Activated CD8-positive, alpha-beta memory T cell treated with anti-CD3 and anti-CD28 coated beads, Interleukin-2, amount 10 ng/mL, durations not matched to agents 7 days and 5 days (primary cell): ENCODE measurements at regions not wholly inside any gene's neighbourhood (a gene's known extent, or its start where the extent isn't known, plus 50 kb on each side); places are given as distances from the start of the nearest gene placed in this dataset.
"Not testable (repeated sequence)": the region's sequence is repeated elsewhere in the genome, so short reads cannot be mapped to it uniquely, and the experiment has no call there.

Experiments used
- ATAC-seq: fragments of 150-1000 bp; cut with Tn5 transposase; one replicate; pipeline ENCODE4 v1.10.0; 2021; ENCODE audit warnings: moderate library complexity
- CTCF ChIA-PET: fragments of 350-600 bp; sonication (Branson Sonifier 250); formaldehyde crosslinking; loops from one replicate; lab custom pipeline; 2021; ENCODE audit warnings: antibody characterized with exemption; lab: Charles Lee
- DNase-seq: peaks from one replicate; pipeline ENCODE4 v3.0.0-alpha.2; 2020
- H3K27ac Mint-ChIP-seq: one replicate; pipeline ENCODE4 v1.8.0; 2021; ENCODE audit warnings: mild to moderate bottlenecking, mixed read lengths
- H3K27me3 Mint-ChIP-seq: one replicate; pipeline ENCODE4 v1.8.0; 2021; ENCODE audit warnings: mixed read lengths
- H3K36me3 Mint-ChIP-seq: one replicate; pipeline ENCODE4 v1.8.0; 2021; ENCODE audit warnings: mild to moderate bottlenecking, mixed read lengths
- H3K4me1 Mint-ChIP-seq: one replicate; pipeline ENCODE4 v1.8.0; 2021; ENCODE audit warnings: mixed read lengths
- H3K4me3 Mint-ChIP-seq: one replicate; pipeline ENCODE4 v1.8.0; 2021; ENCODE audit warnings: mild to moderate bottlenecking, moderate library complexity, mixed read lengths
- H3K9me3 Mint-ChIP-seq: one replicate; pipeline ENCODE4 v1.8.0; 2022; ENCODE audit warnings: low read depth, mixed read lengths

DNA sequence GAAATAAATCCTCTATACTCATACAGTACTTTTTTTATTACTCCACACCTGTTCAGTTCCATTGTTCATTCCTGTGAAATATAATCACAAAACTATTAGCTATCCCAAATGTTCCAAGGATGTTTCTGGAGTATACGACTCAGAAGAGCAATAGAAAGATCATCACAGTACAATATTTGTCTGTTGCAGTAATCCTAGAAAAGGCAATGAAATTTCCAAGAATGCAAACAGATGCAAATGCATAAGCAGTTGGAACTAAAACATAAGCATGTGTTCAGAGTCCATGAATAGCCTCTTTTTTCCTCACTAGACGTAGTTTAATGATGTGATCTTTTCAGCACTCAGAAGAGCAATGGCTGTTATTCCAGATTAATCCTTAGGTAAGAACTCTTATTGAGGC, 55.2 kb downstream of the RTL3 start:
- no peaks in the 10 kb centered on the region for H3K4me1 Mint-ChIP-seq
- CTCF ChIA-PET: no interaction called here
- ATAC-seq: no peak
- peaks cover 6% of the 10 kb centered on the region for H3K36me3 Mint-ChIP-seq
- no peak for DNase-seq
- H3K9me3 Mint-ChIP-seq: peaks cover 4% of the 10 kb centered on the region
- no peak overlapping the region for H3K4me3 Mint-ChIP-seq
- H3K27me3 Mint-ChIP-seq: no peaks in the 10 kb centered on the region
- H3K27ac Mint-ChIP-seq: no peak overlapping the region

DNA sequence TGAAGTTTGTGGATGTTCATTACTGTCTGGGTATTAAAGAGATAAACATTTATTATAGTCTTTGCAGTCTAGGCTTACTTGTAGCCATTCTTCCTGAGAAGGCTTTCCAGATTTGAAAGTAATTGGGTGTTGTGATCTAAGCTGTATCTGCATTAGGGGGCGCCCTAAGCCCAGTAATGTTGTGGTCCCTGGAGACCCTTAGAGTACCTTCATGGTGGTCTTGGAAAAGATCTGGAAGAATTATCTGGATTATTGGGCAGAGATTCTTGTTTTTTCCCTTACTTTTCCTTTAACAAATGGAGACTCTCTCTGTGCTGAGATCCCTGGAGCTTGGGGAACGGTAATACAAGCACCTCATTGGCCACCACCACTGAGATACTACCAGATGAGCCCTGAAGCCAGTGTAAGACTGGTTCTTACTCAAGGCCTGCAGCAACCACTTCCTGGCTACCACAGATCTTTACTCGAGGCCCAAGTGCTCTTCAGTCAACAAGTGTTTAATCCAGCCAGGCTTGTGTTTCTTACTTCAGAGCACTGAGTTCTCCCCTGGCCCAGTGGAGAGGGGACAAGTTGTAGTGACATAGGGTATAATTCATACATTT, 63.1 kb downstream of the RTL3 start:
- DNase-seq (no peak), ATAC-seq (peak; percentile 55)
- peaks cover 9% of the 10 kb centered on the region for H3K36me3 Mint-ChIP-seq
- peaks cover 8% of the 10 kb centered on the region for H3K9me3 Mint-ChIP-seq
- no peak overlapping the region for H3K4me3 Mint-ChIP-seq
- H3K27me3 Mint-ChIP-seq: no peaks in the 10 kb centered on the region
- CTCF ChIA-PET: interaction anchor here (1.1 kb wide), 1 partner anchor 127 kb away, joined by 3 read pairs; no protein-coding TSS in a partner anchor
- peaks cover 7% of the 10 kb centered on the region for H3K4me1 Mint-ChIP-seq
- peak overlapping the region; percentile 46 for H3K27ac Mint-ChIP-seq

DNA sequence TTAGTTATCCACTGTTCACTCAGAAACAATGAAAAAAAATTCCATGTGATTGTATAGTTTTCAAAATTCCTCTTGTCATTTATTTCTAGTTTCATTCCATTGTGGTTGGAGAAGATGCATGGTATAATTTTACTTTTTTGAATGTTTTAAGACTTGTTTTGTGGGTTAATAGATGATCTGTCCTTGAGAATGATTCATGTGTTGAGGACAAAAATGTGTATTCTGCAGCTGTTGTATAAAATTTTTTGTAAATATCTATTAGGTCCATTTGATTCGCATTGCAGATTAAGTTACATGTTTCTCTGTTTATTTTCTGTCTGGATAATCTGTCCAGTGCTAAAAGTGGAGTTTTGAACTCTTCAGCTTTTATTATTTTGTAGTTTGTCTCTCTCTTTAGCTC, 65.4 kb downstream of the RTL3 start:
- Mint-ChIP-seq H3K36me3 (peaks cover 4% of the 10 kb centered on the region), H3K27me3 (no peaks in the 10 kb centered on the region), H3K9me3 (peaks cover 4% of the 10 kb centered on the region), H3K4me1 (peaks cover 7% of the 10 kb centered on the region), H3K4me3 (no peak overlapping the region), H3K27ac (no peak overlapping the region)
- CTCF ChIA-PET: no interaction called here
- DNase-seq (no peak), ATAC-seq (no peak)

DNA sequence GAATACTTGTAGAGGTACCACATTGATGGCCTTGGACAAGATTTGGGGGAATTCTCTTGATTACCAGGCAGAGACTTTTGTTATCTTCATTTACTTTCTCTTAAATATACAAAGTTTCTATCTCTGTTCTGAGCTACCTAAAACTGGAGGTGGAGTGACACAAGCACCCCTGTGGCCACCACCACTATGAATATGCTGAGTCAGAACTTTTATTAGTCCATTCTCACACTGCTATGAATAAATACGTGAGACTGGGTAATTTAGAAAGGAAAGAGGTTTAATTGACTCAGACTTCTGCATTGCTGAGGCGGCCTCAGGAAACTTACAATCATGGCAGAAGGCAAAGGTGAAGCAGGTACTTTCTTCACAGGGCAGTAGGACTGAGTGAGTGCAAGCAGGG, 67.1 kb downstream of the RTL3 start:
- H3K27me3 Mint-ChIP-seq: no peaks in the 10 kb centered on the region
- peaks cover 7% of the 10 kb centered on the region for H3K4me1 Mint-ChIP-seq
- H3K9me3 Mint-ChIP-seq: peaks cover 4% of the 10 kb centered on the region
- CTCF ChIA-PET: no interaction called here
- no peak overlapping the region for H3K4me3 Mint-ChIP-seq
- DNase-seq: no peak
- H3K36me3 Mint-ChIP-seq: peaks cover 4% of the 10 kb centered on the region
- ATAC-seq: no peak
- H3K27ac Mint-ChIP-seq: no peak overlapping the region

DNA sequence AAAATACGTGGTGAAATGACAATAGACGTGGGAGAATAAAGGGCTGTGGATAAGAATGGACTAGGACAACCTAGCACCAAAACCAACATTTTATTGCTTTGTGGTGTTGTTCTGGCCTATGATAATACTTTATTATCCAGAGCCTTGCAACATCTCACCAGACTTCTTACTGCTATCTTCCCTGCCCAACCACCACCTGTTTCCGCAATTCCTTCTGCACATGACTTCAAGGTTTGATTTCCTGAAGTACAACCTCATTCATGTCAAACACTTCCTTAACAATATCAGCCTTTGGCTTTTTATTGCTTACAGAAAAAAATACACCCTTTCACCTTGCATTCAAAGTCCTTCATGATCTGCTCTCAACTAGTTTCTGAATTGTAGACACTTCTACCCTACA, 84.8 kb downstream of the RTL3 start:
- no peaks in the 10 kb centered on the region for H3K9me3 Mint-ChIP-seq
- no peak overlapping the region for H3K27ac Mint-ChIP-seq
- ATAC-seq (no peak), DNase-seq (no peak)
- H3K4me1 Mint-ChIP-seq: peaks cover 16% of the 10 kb centered on the region
- H3K4me3 Mint-ChIP-seq: no peak overlapping the region
- CTCF ChIA-PET: no interaction called here
- no peaks in the 10 kb centered on the region for H3K36me3 Mint-ChIP-seq
- no peaks in the 10 kb centered on the region for H3K27me3 Mint-ChIP-seq

DNA sequence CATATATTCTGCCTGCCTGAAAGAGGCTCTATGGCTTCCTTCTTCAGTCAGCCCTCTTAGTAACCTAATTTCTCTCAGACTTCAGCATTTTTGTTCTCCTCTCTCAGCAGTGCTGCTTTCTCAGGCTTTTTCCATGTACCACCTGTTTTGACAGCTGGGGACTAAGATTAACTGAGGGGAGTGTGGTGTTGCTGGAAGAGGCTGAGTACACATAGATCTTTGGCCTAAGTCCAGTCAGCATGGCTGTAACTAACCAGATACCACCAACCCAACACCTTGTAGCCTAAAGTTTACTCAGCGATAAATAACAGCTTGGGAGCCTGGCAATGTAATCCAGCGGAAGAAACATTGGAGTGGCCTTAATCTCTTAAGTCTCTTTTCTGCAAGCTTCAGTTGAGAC, 85.5 kb downstream of the RTL3 start:
- no peak overlapping the region for H3K4me3 Mint-ChIP-seq
- DNase-seq: no peak

DNA sequence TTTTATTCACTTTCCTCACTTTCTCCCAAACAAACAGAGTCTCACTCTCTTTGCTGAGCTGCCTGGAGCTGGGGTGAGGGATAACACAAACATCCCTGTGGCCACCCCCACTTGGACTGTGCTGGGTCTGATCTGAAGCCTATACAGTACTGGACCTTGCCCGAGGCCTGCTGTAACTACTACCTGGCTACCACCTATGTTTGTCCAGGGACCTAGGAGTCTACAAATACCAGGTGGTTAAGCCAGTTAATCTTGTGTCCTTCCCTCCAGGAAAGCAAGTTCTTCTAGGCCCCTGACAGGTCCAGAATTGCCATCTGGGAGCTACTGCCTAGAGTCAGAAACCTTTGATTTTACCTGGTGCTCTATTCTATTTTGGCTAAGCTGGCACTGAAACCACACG, 87.3 kb downstream of the RTL3 start:
- no peak for ATAC-seq
- no peak overlapping the region for H3K27ac Mint-ChIP-seq
- no peaks in the 10 kb centered on the region for H3K9me3 Mint-ChIP-seq
- peaks cover 16% of the 10 kb centered on the region for H3K4me1 Mint-ChIP-seq
- no peak overlapping the region for H3K4me3 Mint-ChIP-seq
- no peaks in the 10 kb centered on the region for H3K36me3 Mint-ChIP-seq
- H3K27me3 Mint-ChIP-seq: no peaks in the 10 kb centered on the region
- DNase-seq: no peak
- CTCF ChIA-PET: no interaction called here

More for the DNA sequence above, 85.5 kb downstream of the RTL3 start:
- Mint-ChIP-seq H3K27ac (no peak overlapping the region), H3K36me3 (no peaks in the 10 kb centered on the region), H3K4me1 (peaks cover 16% of the 10 kb centered on the region), H3K27me3 (no peaks in the 10 kb centered on the region), H3K9me3 (no peaks in the 10 kb centered on the region)
- no peak for ATAC-seq
- CTCF ChIA-PET: no interaction called here

DNA sequence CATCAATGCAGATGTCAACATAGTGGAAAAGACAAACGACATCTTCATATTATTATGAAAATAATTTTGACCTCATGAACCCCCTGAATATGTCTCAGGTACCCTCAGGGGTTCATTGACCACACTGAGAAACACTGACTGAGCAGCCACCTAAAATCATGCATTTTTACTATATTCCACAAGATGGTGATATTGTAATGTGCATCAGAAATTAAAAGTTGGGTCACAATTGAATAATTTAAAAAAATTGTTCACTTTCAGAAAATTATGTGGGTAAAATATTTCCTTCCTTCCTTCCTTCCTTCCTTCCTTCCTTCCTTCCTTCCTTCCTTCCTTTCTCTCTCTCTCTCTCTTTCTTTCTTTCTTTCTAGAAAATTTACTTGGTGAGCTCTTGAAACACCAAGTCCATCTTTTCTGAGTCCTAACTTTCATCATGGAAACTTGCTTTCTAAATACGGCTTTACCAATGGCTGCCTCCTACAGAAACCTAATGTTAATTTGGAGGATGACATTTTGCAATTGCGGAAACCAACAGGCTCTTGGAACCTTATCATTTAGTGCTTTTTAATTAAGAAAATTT, 103.6 kb downstream of the RTL3 start:
- CTCF ChIA-PET: interaction anchor here (0.8 to 1.5 kb wide), 8 partner anchors 222 to 717 kb away, joined by 3 to 4 read pairs (median 3); no protein-coding TSS in a partner anchor
- ATAC-seq (no peak), DNase-seq (no peak)
- Mint-ChIP-seq H3K4me1 (peaks cover 6% of the 10 kb centered on the region), H3K9me3 (no peaks in the 10 kb centered on the region), H3K27me3 (no peaks in the 10 kb centered on the region), H3K36me3 (peaks cover 4% of the 10 kb centered on the region), H3K27ac (no peak overlapping the region), H3K4me3 (no peak overlapping the region)

DNA sequence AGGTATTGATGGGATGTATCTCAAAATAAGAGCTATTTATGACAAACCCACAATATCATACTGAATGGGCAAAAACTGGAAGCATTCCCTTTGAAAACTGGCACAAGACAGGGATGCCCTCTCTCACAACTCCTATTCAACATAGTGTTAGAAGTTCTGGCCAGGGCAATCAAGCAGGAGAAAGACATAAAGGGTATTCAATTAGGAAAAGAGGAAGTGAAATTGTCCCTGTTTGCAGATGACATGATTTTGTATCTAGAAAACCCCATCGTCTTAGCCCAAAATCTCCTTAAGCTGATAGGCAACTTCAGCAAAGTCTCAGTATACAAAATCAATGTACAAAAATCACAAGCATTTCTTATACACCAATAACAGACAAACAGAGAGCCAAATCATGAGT, 106.5 kb downstream of the RTL3 start:
- CTCF ChIA-PET, DNase-seq, H3K27me3 Mint-ChIP-seq, H3K36me3 Mint-ChIP-seq, ATAC-seq, H3K4me1 Mint-ChIP-seq, H3K4me3 Mint-ChIP-seq, H3K27ac Mint-ChIP-seq, H3K9me3 Mint-ChIP-seq: not testable (repeated sequence)

DNA sequence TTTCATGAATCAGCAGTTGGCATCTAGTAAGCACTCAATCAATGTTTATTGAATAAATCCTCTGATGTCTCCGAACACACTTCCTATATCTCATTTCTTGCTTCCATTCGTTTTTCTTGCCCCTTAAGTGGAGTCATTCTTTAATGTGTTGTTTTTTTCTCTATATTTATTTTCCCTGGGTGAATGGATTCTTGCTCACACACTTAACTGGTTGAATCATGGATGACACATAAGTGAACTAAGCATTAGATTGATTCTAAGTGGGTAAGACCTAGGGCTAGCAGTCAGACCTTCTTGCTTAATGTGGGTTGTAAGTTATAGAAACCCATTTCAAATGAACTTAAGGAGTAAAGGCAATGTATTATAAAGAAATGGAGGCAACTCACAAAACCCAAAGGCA, 111.1 kb downstream of the RTL3 start:
- no peak for ATAC-seq
- Mint-ChIP-seq H3K9me3 (peaks cover 15% of the 10 kb centered on the region), H3K4me1 (no peaks in the 10 kb centered on the region), H3K27ac (no peak overlapping the region), H3K4me3 (no peak overlapping the region), H3K27me3 (no peaks in the 10 kb centered on the region), H3K36me3 (peaks cover 12% of the 10 kb centered on the region)
- CTCF ChIA-PET: no interaction called here
- no peak for DNase-seq

DNA sequence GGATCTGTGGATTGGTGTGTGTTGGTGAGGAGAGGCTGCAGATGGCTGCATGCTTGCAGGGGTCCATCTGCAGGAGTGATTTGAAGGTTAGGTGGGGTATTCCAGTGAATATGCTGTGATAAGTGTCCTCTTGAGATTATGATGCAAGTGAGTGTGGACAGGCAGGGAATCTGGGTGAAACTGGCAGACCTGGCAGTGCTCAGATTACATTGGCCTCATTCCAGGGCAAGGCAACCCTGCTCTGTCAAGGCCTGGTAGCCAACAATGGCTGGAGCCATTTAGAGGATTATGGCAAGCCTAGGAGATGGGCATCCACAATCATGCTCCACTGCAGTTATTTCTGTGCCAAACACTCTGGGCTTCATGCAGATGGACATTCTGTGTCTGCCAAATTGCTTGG, 113.9 kb downstream of the RTL3 start:
- Mint-ChIP-seq H3K9me3 (peaks cover 20% of the 10 kb centered on the region), H3K4me1 (no peaks in the 10 kb centered on the region)

DNA sequence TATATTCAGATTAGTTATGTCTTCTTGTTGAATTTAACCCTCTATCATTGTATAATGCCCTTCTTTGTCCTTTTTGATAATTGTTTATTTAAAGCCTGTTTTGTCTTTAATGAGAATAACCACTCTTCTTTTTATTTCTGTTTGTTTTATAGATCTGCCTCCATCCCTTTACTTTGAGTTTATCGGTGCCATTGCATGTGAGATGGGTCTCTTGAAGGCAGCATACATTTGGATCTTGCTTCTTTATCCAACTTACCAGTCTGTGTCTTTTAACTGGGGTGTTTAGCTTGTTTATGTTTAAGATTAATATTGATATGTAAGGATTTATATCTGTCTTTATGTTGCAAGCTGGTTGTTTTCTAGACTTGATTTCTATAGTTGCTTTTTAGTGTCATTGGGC, 115.8 kb downstream of the RTL3 start:
- H3K4me3 Mint-ChIP-seq: no peak overlapping the region
- H3K4me1 Mint-ChIP-seq: no peaks in the 10 kb centered on the region
- ATAC-seq (no peak), DNase-seq (no peak)
- peaks cover 20% of the 10 kb centered on the region for H3K36me3 Mint-ChIP-seq
- no peaks in the 10 kb centered on the region for H3K27me3 Mint-ChIP-seq
- H3K27ac Mint-ChIP-seq: no peak overlapping the region
- CTCF ChIA-PET: no interaction called here
- H3K9me3 Mint-ChIP-seq: peaks cover 23% of the 10 kb centered on the region

More for the DNA sequence above, 113.9 kb downstream of the RTL3 start:
- H3K36me3 Mint-ChIP-seq: peaks cover 16% of the 10 kb centered on the region
- CTCF ChIA-PET: no interaction called here
- ATAC-seq: no peak
- no peak for DNase-seq
- no peak overlapping the region for H3K4me3 Mint-ChIP-seq
- H3K27ac Mint-ChIP-seq: no peak overlapping the region
- no peaks in the 10 kb centered on the region for H3K27me3 Mint-ChIP-seq

DNA sequence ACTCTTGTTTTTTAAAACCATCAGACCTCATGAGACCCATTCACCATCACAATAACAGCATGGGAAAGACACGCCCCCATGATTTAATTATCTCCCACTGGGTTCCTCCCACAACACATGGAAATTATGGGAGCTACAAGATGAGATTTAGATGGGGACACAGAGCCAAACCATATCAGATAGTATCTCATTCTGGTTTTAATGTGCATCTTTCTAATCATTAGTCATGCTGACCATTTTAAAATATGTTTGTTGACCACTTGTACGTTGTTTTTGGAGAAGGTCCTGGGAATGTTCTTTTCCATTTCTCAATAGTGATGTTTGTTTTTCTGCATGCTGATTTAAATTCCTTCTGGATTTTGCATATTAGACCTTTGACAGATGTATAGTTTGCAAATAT, 119.0 kb downstream of the RTL3 start:
- H3K27me3 Mint-ChIP-seq: no peaks in the 10 kb centered on the region
- no peak for ATAC-seq
- H3K4me1 Mint-ChIP-seq: no peaks in the 10 kb centered on the region
- H3K4me3 Mint-ChIP-seq: no peak overlapping the region
- H3K9me3 Mint-ChIP-seq: peaks cover 22% of the 10 kb centered on the region
- H3K27ac Mint-ChIP-seq: no peak overlapping the region
- CTCF ChIA-PET: no interaction called here
- DNase-seq: no peak
- peaks cover 19% of the 10 kb centered on the region for H3K36me3 Mint-ChIP-seq

DNA sequence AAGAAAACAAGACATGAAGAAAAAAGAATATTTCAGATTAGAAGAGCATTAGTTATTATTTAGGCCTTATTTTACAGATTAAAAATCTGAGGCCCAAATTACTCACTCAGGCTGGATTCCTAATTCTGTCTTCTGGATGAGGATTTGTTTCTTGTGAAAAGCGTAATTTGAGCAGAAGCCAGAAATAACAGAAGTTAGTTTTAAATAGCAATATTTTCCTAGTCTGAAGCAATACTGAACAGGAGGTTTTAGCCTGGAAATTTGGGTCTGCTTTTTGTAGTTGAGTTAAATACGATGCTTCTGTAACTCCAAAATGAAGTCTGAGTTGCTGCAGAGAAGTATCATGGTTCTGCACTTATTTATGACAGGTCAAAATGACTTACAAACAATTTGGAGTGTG, 124.9 kb downstream of the RTL3 start:
- CTCF ChIA-PET: no interaction called here
- Mint-ChIP-seq H3K9me3 (no peaks in the 10 kb centered on the region), H3K27me3 (no peaks in the 10 kb centered on the region), H3K36me3 (peaks cover 4% of the 10 kb centered on the region), H3K4me1 (peaks cover 2% of the 10 kb centered on the region), H3K4me3 (no peak overlapping the region), H3K27ac (no peak overlapping the region)
- DNase-seq (no peak), ATAC-seq (no peak)
